ENCODE measurements at regions not wholly inside any gene's neighbourhood (a gene's known extent, or its start where the extent isn't known, plus 50 kb on each side); places are given as distances from the start of the nearest gene placed in this dataset.

DNA sequence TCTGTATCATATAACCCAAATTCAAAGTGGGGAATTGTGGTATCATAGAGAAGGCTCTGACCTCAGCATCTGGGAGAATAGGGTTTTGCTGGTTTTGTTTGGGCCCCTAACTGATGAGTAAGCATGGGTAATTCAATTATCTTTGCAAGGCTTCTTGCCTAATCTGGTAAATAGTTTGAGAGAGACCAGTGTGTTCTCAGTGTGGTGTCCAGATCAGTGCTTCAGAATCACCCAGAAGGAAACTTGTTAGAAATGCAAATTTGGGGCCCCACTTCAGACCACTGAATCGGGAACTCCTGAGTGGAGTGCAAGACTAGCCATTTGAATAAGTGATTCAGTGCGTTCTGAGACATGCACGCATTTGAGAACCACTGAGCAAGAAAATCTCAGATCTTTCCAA, 282.7 kb downstream of the EPHA4 start:
- DNase-seq (ENCODE audit: low spot score) = no peak

DNA sequence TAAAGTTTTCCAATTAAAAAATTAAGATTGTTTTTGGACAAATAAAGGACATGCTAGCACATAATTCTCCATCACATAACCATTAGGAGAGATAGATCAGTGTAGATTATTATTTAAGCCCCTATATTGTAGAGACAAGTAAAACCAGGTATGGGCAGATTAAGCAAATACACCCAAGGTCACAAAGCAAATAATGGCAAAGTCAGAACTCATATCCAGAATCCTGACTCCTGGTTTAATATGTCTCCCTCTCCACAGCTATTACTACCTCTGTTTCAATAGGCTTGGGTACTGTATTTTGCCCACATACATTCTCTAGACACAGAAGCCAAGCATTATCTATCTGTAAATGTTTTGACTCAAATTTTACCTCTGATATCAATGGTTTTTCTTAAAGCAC, 282.3 kb downstream of the EPHA4 start:
- no peak for DNase-seq (ENCODE audit: low spot score)

DNA sequence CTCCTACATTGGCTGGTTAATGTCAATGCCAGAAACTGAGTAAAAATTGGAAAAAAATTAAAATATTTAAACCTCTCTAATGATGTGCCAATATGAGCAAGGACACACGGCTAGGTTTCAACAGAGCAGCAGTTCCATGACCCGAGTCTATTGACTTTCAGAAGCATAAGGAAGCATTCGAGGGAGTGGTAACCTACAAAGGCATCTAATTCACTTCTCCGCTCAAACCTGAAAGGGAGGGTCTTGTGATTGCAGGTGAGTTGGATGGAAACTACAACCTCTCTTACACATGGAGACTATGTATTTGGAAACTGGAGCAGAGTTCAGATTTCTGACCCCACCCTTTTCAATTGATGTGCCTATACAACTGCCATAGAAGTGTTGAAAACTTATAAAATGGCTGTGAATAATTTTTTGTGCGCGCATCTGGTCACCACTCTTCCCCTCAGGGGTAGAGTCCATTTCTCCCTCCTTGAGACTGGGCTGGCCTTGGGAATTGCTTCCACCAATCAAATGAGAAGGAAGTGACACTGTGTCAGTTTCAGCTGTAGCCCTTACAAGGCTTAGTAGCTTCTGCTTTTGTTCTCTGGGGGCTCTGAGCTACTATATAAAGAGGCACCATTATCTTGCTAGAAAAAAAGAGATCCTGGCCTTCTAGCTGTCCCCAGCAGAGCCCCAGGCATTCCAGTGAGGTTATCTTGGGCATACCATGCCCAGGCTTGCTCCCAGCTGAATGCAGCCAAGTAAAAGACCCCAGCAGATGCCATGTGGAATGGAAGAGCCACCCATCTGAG, 278.0 kb downstream of the EPHA4 start:
- DNase-seq (ENCODE audit: low spot score) = no peak

DNA sequence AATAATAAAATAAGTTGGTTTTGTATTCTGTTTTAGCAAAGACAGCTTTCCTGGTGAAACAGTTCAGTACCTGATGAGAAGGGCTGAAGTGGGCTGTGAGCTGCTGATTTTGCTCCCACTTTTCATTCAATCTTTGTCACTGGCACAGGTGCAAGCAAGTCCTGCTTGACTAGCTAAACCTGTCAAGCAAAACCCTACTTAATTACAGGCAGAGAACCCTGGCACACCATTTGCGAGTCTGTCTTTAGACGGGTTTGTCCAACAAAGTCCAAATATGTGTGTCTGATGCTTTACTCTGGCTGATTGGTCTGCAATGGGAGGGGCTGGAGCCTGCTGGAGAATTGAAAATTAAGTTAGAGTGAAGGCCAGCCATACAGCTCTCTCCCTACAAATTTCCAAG, 267.2 kb downstream of the EPHA4 start:
- no peak for DNase-seq (ENCODE audit: low spot score)

DNA sequence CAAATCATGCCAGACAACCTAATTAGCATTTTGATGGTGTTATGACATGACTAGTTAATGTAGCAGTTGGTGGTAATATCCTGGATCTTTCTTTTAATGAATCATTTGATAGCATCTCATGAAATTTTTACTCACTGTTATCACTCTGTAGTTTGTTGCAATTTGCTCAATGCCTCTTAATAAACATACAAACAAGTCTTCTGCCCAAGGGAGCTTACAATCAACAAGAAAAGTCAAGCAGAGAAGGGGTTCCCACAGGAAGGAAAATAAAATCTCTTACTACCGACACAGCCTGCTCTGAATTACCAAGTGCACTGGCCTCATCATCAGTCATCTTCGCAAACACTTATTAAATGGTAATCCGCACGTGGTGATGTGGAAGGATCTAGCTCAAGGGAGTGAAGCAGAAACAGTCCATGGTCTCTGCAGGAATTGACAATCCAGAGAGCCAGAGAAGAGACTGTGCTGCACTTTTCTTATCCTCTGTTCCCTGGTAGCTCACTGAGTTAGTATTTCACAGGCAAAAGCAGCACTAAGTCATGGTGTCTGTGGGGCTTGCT, 263.5 kb downstream of the EPHA4 start:
- DNase-seq (ENCODE audit: low spot score) = no peak

DNA sequence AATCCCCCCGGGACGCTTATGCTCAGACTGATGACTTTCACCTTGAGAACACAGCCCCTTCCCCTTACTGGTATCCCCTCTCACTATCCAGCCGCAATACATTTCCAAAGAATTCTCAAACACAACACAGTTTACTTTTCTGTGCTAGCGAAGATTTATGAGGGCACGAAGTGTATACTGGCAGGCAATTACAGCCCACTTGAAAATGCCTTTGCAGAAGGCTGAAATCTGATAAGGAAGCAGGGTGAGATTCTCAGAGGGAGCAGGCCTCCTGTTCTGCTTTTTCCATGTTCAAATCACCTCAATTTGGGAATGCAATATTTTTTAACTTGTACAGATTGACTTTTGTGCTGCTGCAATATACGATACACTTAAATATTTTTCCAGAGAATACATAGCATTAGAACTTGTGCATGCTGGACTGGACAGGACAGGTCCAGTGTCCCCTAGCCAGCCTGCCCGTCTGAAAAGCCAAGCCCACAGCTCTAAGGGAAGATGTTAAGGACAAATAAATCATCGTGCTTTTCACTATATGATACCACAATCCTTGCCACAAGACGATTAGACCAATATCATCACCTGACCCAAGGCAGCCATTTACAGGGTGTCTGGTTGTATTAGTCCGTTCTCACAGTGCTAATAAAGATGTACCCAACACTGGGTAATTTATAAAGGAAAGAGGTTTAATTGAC, 262.1 kb downstream of the EPHA4 start:
- no peak for DNase-seq (ENCODE audit: low spot score)

DNA sequence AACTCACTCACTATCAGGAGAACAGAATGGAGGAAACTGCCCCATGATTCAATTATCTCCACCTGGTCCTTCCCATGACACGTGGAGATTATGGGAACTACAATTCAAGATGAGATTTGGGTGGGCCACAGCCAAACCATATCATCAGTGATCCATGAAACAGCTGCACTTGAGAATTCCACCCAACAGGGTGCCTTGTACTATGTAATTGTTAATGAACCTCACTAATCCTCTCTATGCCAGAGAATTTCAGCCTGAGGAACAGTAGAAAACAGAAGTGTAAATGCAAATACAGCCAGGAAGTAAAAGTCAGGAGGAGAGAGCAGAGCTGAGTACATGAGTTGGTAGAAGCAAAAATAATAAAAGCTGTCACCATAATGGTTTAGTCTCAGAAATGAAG, 261.4 kb downstream of the EPHA4 start:
- no peak for DNase-seq (ENCODE audit: low spot score)

DNA sequence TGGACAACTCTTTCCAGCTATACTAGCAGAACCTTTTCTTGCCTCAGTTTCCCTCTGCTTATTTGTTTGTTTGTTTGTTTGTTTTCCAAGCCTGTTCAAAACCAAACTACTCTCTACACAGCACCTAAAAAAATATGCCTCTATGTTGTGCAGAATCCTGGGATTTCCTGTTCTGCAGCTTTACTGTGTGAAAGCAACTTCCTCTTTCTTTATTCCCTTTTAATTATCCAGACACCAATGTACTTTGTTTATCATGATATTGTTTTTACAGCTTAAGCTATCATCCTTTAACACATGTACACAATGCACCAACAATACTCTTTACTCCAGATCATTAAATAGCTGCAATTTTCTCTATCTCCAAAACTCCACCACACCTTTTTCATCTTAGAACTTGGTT, 259.5 kb downstream of the EPHA4 start:
- no peak for DNase-seq (ENCODE audit: low spot score)

DNA sequence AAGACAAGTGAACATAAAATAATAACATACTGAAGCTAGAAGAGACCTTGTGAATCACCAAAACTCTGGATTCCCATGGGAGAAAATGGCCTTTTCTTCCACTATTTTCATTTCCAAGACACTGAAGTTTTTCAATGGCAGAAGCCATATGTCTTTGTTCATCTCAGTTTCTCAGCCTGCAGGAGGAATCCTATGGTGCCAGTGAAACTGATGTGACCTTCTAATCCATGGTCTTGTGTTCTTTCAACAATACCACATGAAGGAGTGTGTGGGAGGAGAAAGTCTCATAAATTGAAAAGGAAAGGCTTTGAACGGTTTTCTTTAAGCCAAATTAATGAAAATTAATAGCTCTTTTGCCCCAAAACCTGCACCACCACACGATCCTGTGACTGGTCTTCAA, 257.3 kb downstream of the EPHA4 start:
- DNase-seq (ENCODE audit: low spot score) = no peak

DNA sequence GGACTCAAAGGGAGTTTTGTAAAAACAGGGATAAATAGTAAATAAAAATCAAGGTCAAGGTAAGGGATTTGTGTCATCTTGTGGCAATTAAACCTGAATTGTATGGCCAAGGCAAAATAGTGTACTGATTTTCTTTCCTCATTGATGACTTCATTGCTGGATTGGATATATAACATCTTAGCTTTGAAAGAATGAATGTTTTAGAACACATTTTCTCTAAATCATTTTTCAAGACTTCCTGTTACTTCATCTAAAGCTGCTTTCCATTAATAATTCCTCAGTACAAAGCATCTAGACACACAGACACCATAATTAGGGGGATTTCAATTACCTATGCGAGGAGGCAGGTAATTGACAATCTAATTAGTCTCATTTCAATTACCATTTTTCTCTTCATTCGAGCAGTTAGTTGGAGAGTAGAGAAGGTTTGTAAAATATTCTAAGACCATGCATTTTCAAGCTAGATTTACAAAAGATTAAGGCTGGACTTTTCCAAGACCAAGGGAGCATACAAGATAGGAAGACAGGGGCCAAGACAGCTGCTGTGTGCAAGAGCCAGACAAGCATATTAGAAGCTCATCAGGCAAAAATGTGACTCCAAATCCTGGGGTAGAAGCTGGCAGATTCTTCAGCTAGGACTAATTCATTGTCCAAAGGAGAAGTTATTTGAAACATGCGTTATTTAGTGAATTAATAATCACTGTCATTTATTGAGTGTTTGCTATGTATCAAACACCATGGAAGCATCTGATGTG, 253.6 kb downstream of the EPHA4 start:
- DNase-seq (ENCODE audit: low spot score) = no peak

DNA sequence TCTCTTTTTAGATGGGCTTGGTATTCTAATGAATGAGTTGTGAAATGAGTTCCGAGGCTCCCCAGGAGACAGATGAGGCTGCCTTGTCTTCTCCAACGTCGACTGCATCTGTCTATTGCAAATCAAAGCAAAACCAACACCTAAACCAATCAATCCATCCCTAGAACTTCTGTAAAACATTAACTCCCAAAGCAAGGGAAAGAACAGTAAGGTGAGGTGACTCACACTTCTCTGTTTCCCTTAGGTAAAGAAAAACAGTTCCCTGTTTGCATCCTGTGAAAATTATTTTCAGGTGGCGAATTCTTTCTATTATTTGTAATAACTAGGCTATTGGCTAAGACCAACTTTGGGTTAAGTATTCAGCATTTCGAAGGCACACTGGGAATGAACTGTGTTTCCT, 249.4 kb downstream of the EPHA4 start:
- DNase-seq (ENCODE audit: low spot score) = no peak

DNA sequence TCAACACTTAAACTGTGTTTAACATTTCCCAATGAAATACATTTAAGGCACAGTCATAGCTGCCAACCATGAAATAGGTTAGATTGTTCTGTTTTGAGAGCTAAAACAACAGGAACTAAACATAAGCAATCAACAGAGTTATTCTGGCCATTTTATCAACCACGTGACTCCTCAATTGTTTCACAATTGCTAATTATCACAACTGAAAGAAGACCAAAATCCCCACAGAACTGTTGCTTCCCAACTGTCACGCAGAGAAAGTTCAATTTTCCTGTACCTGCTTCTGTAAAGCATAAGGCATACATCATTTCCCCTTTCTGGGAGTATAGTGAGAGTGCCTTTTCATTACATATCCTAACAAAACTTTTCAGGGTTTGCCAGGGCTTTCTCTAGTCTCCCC, 248.6 kb downstream of the EPHA4 start:
- DNase-seq (ENCODE audit: low spot score) = no peak

DNA sequence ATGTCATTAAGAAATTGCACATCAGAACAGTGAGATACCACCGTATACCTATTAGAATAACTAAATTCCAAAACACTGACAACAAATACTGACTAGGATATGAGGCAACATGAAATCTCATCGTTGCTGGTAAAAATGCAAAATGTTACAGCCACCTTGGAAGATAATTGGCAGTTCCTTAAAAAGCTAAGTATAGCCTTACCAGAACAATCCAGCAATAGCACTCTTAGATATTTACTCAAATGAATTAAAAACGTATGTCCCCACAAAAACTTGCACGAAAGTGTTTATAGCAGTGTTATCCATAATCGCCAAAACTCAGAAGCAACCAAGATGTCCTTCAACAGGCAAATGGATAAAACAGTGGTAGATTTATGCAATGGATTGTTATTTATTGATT, 241.7 kb downstream of the EPHA4 start:
- DNase-seq (ENCODE audit: low spot score) = no peak

DNA sequence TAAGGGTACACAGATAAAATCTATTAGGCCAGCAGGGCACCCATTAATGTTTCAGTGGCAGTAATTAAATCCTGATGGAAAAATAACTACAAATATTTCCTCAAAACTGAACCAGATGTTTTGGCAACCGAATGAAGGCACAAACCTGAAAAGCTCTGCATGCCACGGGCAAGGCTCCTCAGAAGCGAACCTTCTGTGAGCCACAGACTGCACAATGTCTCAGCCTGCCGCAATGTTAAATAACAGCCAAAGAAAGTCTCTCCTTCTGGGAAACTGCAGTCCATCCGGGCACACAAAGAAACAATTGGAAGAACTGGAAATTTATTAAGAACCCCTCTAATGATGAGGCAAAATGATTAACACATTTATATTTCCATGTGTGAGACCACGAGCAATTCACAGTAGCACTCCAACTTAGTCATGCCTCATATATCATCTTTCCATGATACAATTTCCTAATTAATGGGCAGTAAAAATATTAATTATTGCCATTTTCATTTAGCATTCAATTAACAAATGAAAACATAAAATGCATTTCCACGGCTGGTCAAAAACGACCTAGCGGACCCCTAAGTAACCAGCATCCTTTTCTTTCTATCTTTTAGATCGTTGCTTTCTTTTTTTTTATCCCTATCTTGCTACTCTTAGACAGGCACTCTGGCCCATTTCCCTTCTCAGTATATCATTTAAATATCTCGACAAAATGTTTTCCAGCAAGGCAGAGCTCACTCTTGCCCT, 237.5 kb downstream of the EPHA4 start:
- no peak for DNase-seq (ENCODE audit: low spot score)

DNA sequence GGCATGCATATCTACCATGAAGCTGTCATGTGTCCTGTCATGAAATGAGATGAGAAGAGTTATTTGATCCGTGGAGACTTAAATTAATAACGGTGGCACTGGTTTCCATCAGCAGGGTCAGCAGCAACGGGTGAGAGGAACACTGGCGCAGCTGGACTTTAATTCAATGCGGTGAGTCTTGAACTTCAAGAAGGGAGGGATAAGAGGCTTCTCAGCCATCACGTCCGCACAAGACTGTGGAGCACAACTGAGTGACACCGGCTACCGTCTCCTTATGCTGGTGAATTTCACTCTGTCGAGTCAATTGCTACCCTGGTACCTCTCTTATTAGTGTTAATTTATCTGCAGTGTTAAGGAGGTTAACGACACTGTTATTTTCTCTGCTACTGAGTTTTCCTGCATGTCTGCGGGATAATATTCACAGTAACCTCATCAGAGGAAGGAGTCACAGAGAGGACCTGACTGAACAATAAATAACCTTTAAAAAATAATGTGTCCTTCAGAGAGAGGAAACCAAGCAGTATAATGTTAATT, 236.8 kb downstream of the EPHA4 start:
- no peak for DNase-seq (ENCODE audit: low spot score)

DNA sequence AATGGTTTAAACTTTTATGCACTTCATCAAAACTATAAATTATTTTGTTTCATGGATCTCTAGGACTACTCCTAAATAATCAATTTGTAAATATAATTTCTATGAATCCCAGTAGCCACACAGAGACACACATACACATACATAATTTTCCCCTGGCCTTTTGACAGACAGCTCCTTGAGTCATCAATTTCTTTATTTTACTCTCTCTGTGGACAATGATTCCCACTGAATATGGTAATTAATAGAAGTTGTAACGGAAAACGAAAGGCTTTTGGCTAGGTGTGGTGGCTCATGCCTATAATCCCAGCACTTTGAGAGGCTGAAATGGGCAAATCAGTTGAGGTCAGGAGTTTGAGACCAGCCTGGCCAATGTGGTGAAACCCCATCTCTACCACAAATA, 235.1 kb downstream of the EPHA4 start:
- DNase-seq (ENCODE audit: low spot score) = no peak

DNA sequence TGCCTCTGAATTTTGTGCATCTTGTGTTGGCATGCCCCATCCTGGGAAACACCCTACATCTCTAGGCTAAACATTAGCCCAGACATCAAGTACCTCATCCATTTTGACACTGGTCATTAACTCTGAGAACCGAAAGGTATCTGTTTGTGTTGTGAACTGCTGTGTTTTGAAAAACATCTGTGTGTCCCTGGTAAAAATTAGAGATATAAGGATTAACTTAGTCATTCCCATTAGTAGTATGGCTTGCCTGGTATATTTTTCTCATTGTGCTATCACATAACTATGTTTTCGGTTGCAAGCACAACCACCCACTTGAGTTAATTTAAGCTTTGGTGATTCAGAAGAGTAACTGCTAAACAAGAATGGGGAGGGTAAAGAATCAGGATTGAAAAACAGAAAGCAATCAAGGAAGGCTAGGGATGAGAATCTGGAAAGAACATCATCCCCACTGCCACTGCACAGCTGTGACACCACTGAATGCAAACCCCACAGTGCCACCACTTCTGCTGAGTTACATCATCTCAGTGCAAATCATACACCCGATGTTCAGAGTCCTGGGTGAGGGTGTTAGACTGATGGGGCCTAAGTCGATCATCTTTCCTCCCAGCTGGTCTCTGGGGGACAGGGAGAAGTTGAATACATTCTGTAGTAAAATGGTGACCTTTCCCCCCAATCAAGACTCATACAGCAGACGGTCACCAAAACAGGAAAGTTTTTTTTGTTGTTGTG, 234.0 kb downstream of the EPHA4 start:
- no peak for DNase-seq (ENCODE audit: low spot score)

DNA sequence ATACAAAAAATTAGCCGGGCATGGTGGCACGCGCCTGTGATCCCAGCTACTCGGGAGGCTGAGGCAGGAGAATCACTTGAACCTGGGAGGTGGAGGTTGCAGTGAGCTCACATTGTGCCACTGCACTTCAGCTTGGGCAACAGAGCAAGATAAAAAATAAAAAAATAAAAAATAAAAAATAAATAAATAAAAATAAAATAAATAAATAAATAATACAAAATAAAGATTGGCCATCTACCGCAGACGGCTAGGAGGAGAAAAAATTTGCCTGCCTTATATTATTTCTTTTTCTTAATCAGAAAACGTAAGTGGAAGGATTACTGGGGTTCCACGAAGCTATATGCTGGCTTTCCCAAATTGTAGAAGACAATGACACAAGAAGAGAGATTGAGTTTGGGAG, 229.7 kb downstream of the EPHA4 start:
- DNase-seq (ENCODE audit: low spot score) = no peak

DNA sequence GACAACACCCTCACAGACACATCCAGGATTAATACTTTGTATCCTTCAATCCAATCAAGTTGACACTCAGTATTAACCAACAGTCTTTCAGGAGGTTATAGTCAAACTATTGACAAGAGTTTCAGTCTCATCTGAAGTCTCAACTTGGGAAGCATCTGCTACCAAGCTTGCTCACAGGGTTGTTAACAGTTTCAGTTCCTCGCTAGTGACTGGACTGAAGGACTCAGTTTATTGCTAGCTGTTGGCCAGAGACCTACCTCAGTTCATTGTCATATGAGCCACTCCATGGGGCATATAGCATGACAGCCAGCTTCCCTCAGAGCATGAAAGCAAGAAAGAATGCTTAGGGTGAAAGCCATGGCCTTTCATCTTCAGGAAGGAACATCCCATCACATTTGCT, 228.6 kb downstream of the EPHA4 start:
- no peak for DNase-seq (ENCODE audit: low spot score)

DNA sequence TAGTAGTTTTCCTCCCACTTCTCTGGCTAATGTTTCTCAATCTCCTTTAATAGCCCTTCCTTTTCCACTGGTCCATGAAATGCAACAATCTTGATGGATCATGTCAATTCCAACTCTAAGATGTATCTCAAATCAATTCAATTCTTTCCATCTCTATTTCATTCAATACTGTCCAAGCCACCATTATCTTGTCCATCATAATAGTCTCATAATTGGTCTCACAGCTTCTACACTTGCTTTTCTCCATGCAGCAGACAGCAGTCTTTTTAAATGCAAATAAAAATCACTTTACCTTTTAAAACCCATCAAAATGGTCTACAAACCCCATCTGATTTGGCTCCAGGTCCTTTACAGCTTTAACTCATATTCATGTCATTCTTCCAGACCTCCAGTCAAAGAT, 226.6 kb downstream of the EPHA4 start:
- DNase-seq (ENCODE audit: low spot score) = no peak

DNA sequence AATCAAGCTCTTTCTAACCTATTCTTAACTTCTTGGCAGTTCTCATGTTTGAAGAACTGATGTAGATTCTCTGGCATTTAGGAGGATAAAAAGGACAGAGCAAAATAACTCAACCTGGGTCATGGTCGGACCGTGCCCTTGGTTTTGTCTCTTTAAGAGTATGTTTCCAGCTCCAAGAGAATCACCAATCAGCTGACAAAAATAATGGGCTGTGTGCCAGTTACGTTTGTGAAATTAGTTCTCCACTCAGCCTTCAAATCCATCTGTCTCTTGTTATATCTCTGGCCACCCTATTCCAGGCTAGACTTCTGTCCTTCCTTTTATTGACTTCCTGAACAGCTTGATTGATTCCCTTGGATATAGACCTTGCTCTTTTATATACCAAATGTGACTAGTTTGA, 225.7 kb downstream of the EPHA4 start:
- DNase-seq (ENCODE audit: low spot score) = no peak
